Heart right ventricle (tissue), 16 donors: ENCODE measurements at regions not wholly inside any gene's neighbourhood (a gene's known extent, or its start where the extent isn't known, plus 50 kb on each side); places are given as distances from the start of the nearest gene placed in this dataset.

Experiments
- ATAC-seq, 8 donors: fragments of 200-7000 bp; cut with Tn5 transposase; one replicate each; pipeline ENCODE4 v1.9.1; 2020; ENCODE audit warnings: mild to moderate bottlenecking in 8 of 8, moderate library complexity in 8 of 8, moderate number of reproducible peaks in 1 of 8
- DNase-seq, 2 donors: peaks; one replicate each; pipeline ENCODE4 v3.0.0-alpha.2; 2020
- H3K27ac ChIP-seq, 10 donors: fragments of 200-600 bp; sonication (generic) in 2 of 10; one replicate each; pipeline versions ENCODE4 v1.5.0 to v1.8.0; 2020 to 2022; ENCODE audit warnings: mild to moderate bottlenecking in 3 of 10
- H3K27me3 ChIP-seq, 7 donors: fragments of 200-600 bp; one replicate each; pipeline ENCODE4 v1.8.0; 2021 to 2022; ENCODE audit warnings: mild to moderate bottlenecking in 2 of 7
- H3K36me3 ChIP-seq, 9 donors: fragments of 200-600 bp; sonication (generic) in 1 of 9; one replicate each; pipeline versions ENCODE4 v1.5.0 to v1.8.0; 2020 to 2022; ENCODE audit warnings: mild to moderate bottlenecking in 2 of 9
- H3K4me1 ChIP-seq, 9 donors: fragments of 200-600 bp; sonication (generic) in 1 of 9; one replicate each; pipeline versions ENCODE4 v1.5.0 to v1.8.0; 2020 to 2022; ENCODE audit warnings: mild to moderate bottlenecking in 4 of 9
- H3K4me3 ChIP-seq, 10 donors: fragments of 200-600 bp; sonication (generic) in 2 of 10; one replicate each; pipeline versions ENCODE4 v1.5.0 to v1.8.0; 2020 to 2022; ENCODE audit warnings: mild to moderate bottlenecking in 7 of 10, moderate library complexity in 2 of 10
- H3K9me3 ChIP-seq, 11 donors: fragments of 200-600 bp in 10 of 11; sonication (generic) in 2 of 11; one replicate each; pipeline versions ENCODE4 v1.5.0 to v1.8.0; 2013 to 2022; ENCODE audit warnings: mild to moderate bottlenecking in 2 of 11, control low read depth in 1 of 11, moderate library complexity in 1 of 11
- CTCF ChIP-seq, 9 donors: fragments of 200-600 bp; sonication (generic) in 2 of 9; IDR thresholded peaks; one replicate each; pipeline versions ENCODE4 v1.5.0 to v1.8.0; 2021 to 2022; ENCODE audit warnings: antibody characterized with exemption in 9 of 9, mild to moderate bottlenecking in 5 of 9, moderate library complexity in 1 of 9
- WGBS, 2 donors: extraction: QIAGEN DNeasy Blood & Tissue Kit; methylation state at CpG; one replicate each; pipeline ENCODE4 v1.1.7; 2013; ENCODE audit warnings: inconsistent platforms in 1 of 2; 5-methylcytosine and 5-hydroxymethylcytosine counted together
- intact Hi-C, 10 donors: fragments of 100-400 bp; cut with DNase I; formaldehyde crosslinking; loops; one replicate each; pipeline versions ENCODE4 v1.11.1 to v1.14.2; 2022
- donor health status: Arrhythmogenic right ventricular cardiomyopathy.
- donor health status: ischemic (EF 13 %, LVEDD 7.1; RV severe dilation, severe dysfunction).
- donor health status: healthy with polysubstance abuse.
- donor health status: DM: no; HTN: yes; CAD: no.
- donor health status: DM: no; HTN: no; CAD: no.
- donor health status: ischemic (EF 25% LVEDD 6.9; RV normal size, moderate dysfunction).
- donor health status: ischemic (EF 25% LVEDD 5.7; RV mildly dilated, moderate dysfunction).
- donor health status: healthy.
- donor health status: DM: yes; HTN: yes; CAD: no.
- donor health status: Ischemic cardiomyopathy.
- donor health status: ischemic (EF 35%, LVEDD 5.7; RV mildly dilated, moderate dysfunction).
- donor health status: nonischemic (EF 11% LVEDD 7.7; RV severe dilation, severe dysfunction).
- donor health status: DM: yes; HTN: yes; CAD: no.
- donor health status: PGD.
- donor health status: ischemic (EF 29% LVEDD 5.4; RV normal size, mild dysfunction).
- donor health status: nonischemic (EF 23%, LVEDD 6.1; RV moderate dilation, normal function).

GRCh38 chr5:96157077-96157780 lies 195.6 kb upstream of the ELL2 start:
- Histone ChIP-seq H3K27ac (no peak overlapping the region), H3K36me3 (no peaks in the 10 kb centered on the region), H3K4me1 (no peaks in the 10 kb centered on the region), H3K9me3 (no peaks in the 10 kb centered on the region), H3K4me3 (no peak overlapping the region), H3K27me3 (no peaks in the 10 kb centered on the region)
- TF ChIP-seq CTCF (IDR thresholded peaks at IDR 0.05), result no peak
- ATAC-seq, result no peak
- intact Hi-C loops, result no loop called here
- 77 to 80% methylated on average over 4 of the region's 4 CpGs for WGBS, 2 donors
- DNase-seq, result no peak

GRCh38 chr5:96155147-96155546 lies 193.5 kb upstream of the ELL2 start:
- Histone ChIP-seq H3K27ac (no peak overlapping the region), H3K36me3 (no peaks in the 10 kb centered on the region), H3K4me1 (no peaks in the 10 kb centered on the region), H3K27me3 (no peaks in the 10 kb centered on the region), H3K4me3 (no peak overlapping the region), H3K9me3 (no peaks in the 10 kb centered on the region)
- DNase-seq (no peak), ATAC-seq (no peak)
- no peak for TF ChIP-seq CTCF (IDR thresholded peaks at IDR 0.05)
- intact Hi-C loops, result no loop called here
- 93 to 94% methylated on average over 2 of the region's 2 CpGs for WGBS, 2 donors

- TF ChIP-seq CTCF (IDR thresholded peaks at IDR 0.05), result no peak
- intact Hi-C loops, result no loop called here
- H3K27me3 ChIP-seq, result no peaks in the 10 kb centered on the region
- no peak for DNase-seq
- no peaks in the 10 kb centered on the region for H3K36me3 ChIP-seq
- ATAC-seq, result peak in 1 of 8 donors; percentile 19
- 24 to 44% methylated on average over 2 of the region's 2 CpGs for WGBS, 2 donors
- peak overlapping the region in 1 of 10 donors; percentile 10 for H3K27ac ChIP-seq
- no peak overlapping the region for H3K4me3 ChIP-seq
- peaks cover 0 to 5% (median 0%) of the 10 kb centered on the region in 9 donors for H3K4me1 ChIP-seq
- no peaks in the 10 kb centered on the region for H3K9me3 ChIP-seq
Observed at GRCh38 chr5:96151891-96152290, 190.2 kb upstream of the ELL2 start.

GRCh38 chr5:96150007-96150406 lies 188.4 kb upstream of the ELL2 start:
- no peak for TF ChIP-seq CTCF (IDR thresholded peaks at IDR 0.05)
- DNase-seq, result no peak
- H3K36me3 ChIP-seq, result no peaks in the 10 kb centered on the region
- H3K9me3 ChIP-seq, result no peaks in the 10 kb centered on the region
- no peak overlapping the region for H3K4me3 ChIP-seq
- peaks cover 0 to 12% (median 0%) of the 10 kb centered on the region in 9 donors for H3K4me1 ChIP-seq
- no peaks in the 10 kb centered on the region for H3K27me3 ChIP-seq
- intact Hi-C loops, result no loop called here
- peak overlapping the region in 1 of 10 donors; percentile 3 for H3K27ac ChIP-seq
- no peak for ATAC-seq
- WGBS, 2 donors, result 53 to 77% methylated on average over 1 of the region's 1 CpG
